ENCODE measurements at regions not wholly inside any gene's neighbourhood (a gene's known extent, or its start where the extent isn't known, plus 50 kb on each side); places are given as distances from the start of the nearest gene placed in this dataset.
A peak's percentile ranks its signal among the peaks of the same experiment; 100 is the strongest.

GRCh38 chr10:124324451-124324850 lies 94.3 kb downstream of the OAT start:
- no peak overlapping the region for H3K27ac ChIP-seq (ENCODE audit: low read depth, low read length)
- no peak overlapping the region for H4K91ac ChIP-seq (ENCODE audit: low read depth, low read length)
- no peak overlapping the region for H2BK120ac ChIP-seq (ENCODE audit: insufficient read depth, low read length, poor library complexity)
- H3K79me2 ChIP-seq (ENCODE audit: control insufficient read depth, insufficient read depth, low read length, poor library complexity), result no peaks in the 10 kb centered on the region
- no peak overlapping the region for H3K4ac ChIP-seq (ENCODE audit: low read depth, low read length)
- no peaks in the 10 kb centered on the region for H3K4me1 ChIP-seq (ENCODE audit: control insufficient read depth in 1 of 2, insufficient read depth in 2 of 2, low read length in 2 of 2)
- no peak overlapping the region for H3K18ac ChIP-seq (ENCODE audit: low read length)
- H3K4me2 ChIP-seq (ENCODE audit: low read length), result no peak overlapping the region
- no peak overlapping the region for H3K4me3 ChIP-seq (ENCODE audit: low read depth, low read length)
- no peak overlapping the region for H4K8ac ChIP-seq (ENCODE audit: low read depth, low read length)
- no peak overlapping the region for H2BK5ac ChIP-seq (ENCODE audit: low read depth, low read length, poor library complexity)
- no peak overlapping the region for H2BK12ac ChIP-seq (ENCODE audit: low read length)
- no CpG with 5 or more reads among the region's 6 CpGs for WGBS (ENCODE audit: extremely low coverage, insufficient coverage, insufficient read length)
- no peak overlapping the region for H3K23ac ChIP-seq (ENCODE audit: low read length)
- no peak overlapping the region for H2AK5ac ChIP-seq (ENCODE audit: low read length)
- H3K9ac ChIP-seq (ENCODE audit: low read length), result no peak overlapping the region
- H3K27me3 ChIP-seq (ENCODE audit: insufficient read depth, low read length), result no peaks in the 10 kb centered on the region
- no peak overlapping the region for H3K14ac ChIP-seq (ENCODE audit: low read length)
- no peaks in the 10 kb centered on the region for H3K79me1 ChIP-seq (ENCODE audit: low read length)
- H3K36me3 ChIP-seq (ENCODE audit: control insufficient read depth in 1 of 2, insufficient read depth in 2 of 2, low read length in 2 of 2), result no peaks in the 10 kb centered on the region
- no peak overlapping the region for H2AFZ ChIP-seq (ENCODE audit: insufficient read depth, low read length, poor library complexity)
- H4K12ac ChIP-seq (ENCODE audit: low read depth, low read length), result no peak overlapping the region
- H3K9me3 ChIP-seq (ENCODE audit: insufficient read depth, low read depth, low read length), result peaks cover 4% of the 10 kb centered on the region
- DNase-seq, result no peak

GRCh38 chr10:124323806-124324205 lies 94.9 kb downstream of the OAT start:
- Histone ChIP-seq H2BK12ac (ENCODE audit: low read length) (no peak overlapping the region), H3K4me3 (ENCODE audit: low read depth, low read length) (no peak overlapping the region), H2BK5ac (ENCODE audit: low read depth, low read length, poor library complexity) (no peak overlapping the region), H4K12ac (ENCODE audit: low read depth, low read length) (no peak overlapping the region), H3K23ac (ENCODE audit: low read length) (no peak overlapping the region), H2AK5ac (ENCODE audit: low read length) (no peak overlapping the region), H3K27ac (ENCODE audit: low read depth, low read length) (no peak overlapping the region), H3K14ac (ENCODE audit: low read length) (no peak overlapping the region), H3K4me1 (ENCODE audit: control insufficient read depth in 1 of 2, insufficient read depth in 2 of 2, low read length in 2 of 2) (no peaks in the 10 kb centered on the region), H3K27me3 (ENCODE audit: insufficient read depth, low read length) (no peaks in the 10 kb centered on the region), H3K36me3 (ENCODE audit: control insufficient read depth in 1 of 2, insufficient read depth in 2 of 2, low read length in 2 of 2) (no peaks in the 10 kb centered on the region), H3K18ac (ENCODE audit: low read length) (no peak overlapping the region), H3K9ac (ENCODE audit: low read length) (no peak overlapping the region), H3K4ac (ENCODE audit: low read depth, low read length) (no peak overlapping the region), H2AFZ (ENCODE audit: insufficient read depth, low read length, poor library complexity) (no peak overlapping the region), H4K91ac (ENCODE audit: low read depth, low read length) (no peak overlapping the region), H4K8ac (ENCODE audit: low read depth, low read length) (no peak overlapping the region), H3K79me2 (ENCODE audit: control insufficient read depth, insufficient read depth, low read length, poor library complexity) (no peaks in the 10 kb centered on the region), H2BK120ac (ENCODE audit: insufficient read depth, low read length, poor library complexity) (no peak overlapping the region), H3K9me3 (ENCODE audit: insufficient read depth, low read depth, low read length) (peaks cover 2% of the 10 kb centered on the region), H3K4me2 (ENCODE audit: low read length) (no peak overlapping the region), H3K79me1 (ENCODE audit: low read length) (no peaks in the 10 kb centered on the region)
- WGBS (ENCODE audit: extremely low coverage, insufficient coverage, insufficient read length), result no CpG with 5 or more reads among the region's 5 CpGs
- DNase-seq, result no peak

- no peak overlapping the region for H2BK12ac ChIP-seq (ENCODE audit: low read length)
- H2AK5ac ChIP-seq (ENCODE audit: low read length), result no peak overlapping the region
- H3K79me1 ChIP-seq (ENCODE audit: low read length), result no peaks in the 10 kb centered on the region
- H3K23ac ChIP-seq (ENCODE audit: low read length), result no peak overlapping the region
- no peak overlapping the region for H3K14ac ChIP-seq (ENCODE audit: low read length)
- H3K36me3 ChIP-seq (ENCODE audit: control insufficient read depth in 1 of 2, insufficient read depth in 2 of 2, low read length in 2 of 2), result no peaks in the 10 kb centered on the region
- no peak overlapping the region for H2BK120ac ChIP-seq (ENCODE audit: insufficient read depth, low read length, poor library complexity)
- H3K79me2 ChIP-seq (ENCODE audit: control insufficient read depth, insufficient read depth, low read length, poor library complexity), result no peaks in the 10 kb centered on the region
- no peak overlapping the region for H3K4ac ChIP-seq (ENCODE audit: low read depth, low read length)
- DNase-seq, result peak in 1 of 2 donors; percentile 9
- no peak overlapping the region for H3K9ac ChIP-seq (ENCODE audit: low read length)
- H2BK5ac ChIP-seq (ENCODE audit: low read depth, low read length, poor library complexity), result no peak overlapping the region
- H3K9me3 ChIP-seq (ENCODE audit: insufficient read depth, low read depth, low read length), result peaks cover 2% of the 10 kb centered on the region
- no peak overlapping the region for H4K8ac ChIP-seq (ENCODE audit: low read depth, low read length)
- WGBS (ENCODE audit: extremely low coverage, insufficient coverage, insufficient read length), result no CpG with 5 or more reads among the region's 11 CpGs
- H3K4me2 ChIP-seq (ENCODE audit: low read length), result no peak overlapping the region
- H3K27me3 ChIP-seq (ENCODE audit: insufficient read depth, low read length), result no peaks in the 10 kb centered on the region
- H3K4me3 ChIP-seq (ENCODE audit: low read depth, low read length), result no peak overlapping the region
- no peak overlapping the region for H3K18ac ChIP-seq (ENCODE audit: low read length)
- H3K27ac ChIP-seq (ENCODE audit: low read depth, low read length), result no peak overlapping the region
- H2AFZ ChIP-seq (ENCODE audit: insufficient read depth, low read length, poor library complexity), result no peak overlapping the region
- no peak overlapping the region for H4K12ac ChIP-seq (ENCODE audit: low read depth, low read length)
- H3K4me1 ChIP-seq (ENCODE audit: control insufficient read depth in 1 of 2, insufficient read depth in 2 of 2, low read length in 2 of 2), result no peaks in the 10 kb centered on the region
- H4K91ac ChIP-seq (ENCODE audit: low read depth, low read length), result no peak overlapping the region
Measured at GRCh38 chr10:124323111-124323725, 95.5 kb downstream of the OAT start.

GRCh38 chr10:124322191-124322980 lies 96.3 kb downstream of the OAT start:
- Histone ChIP-seq H3K4me1 (ENCODE audit: control insufficient read depth in 1 of 2, insufficient read depth in 2 of 2, low read length in 2 of 2) (no peaks in the 10 kb centered on the region), H2BK5ac (ENCODE audit: low read depth, low read length, poor library complexity) (no peak overlapping the region), H3K23ac (ENCODE audit: low read length) (no peak overlapping the region), H3K4me2 (ENCODE audit: low read length) (no peak overlapping the region), H3K4me3 (ENCODE audit: low read depth, low read length) (no peak overlapping the region), H3K4ac (ENCODE audit: low read depth, low read length) (no peak overlapping the region), H4K12ac (ENCODE audit: low read depth, low read length) (no peak overlapping the region), H4K8ac (ENCODE audit: low read depth, low read length) (no peak overlapping the region), H2AFZ (ENCODE audit: insufficient read depth, low read length, poor library complexity) (no peak overlapping the region), H3K18ac (ENCODE audit: low read length) (no peak overlapping the region), H2AK5ac (ENCODE audit: low read length) (no peak overlapping the region), H2BK120ac (ENCODE audit: insufficient read depth, low read length, poor library complexity) (no peak overlapping the region), H3K9me3 (ENCODE audit: insufficient read depth, low read depth, low read length) (peaks cover 2% of the 10 kb centered on the region), H3K79me2 (ENCODE audit: control insufficient read depth, insufficient read depth, low read length, poor library complexity) (no peaks in the 10 kb centered on the region), H2BK12ac (ENCODE audit: low read length) (no peak overlapping the region), H3K14ac (ENCODE audit: low read length) (no peak overlapping the region), H3K79me1 (ENCODE audit: low read length) (no peaks in the 10 kb centered on the region), H3K9ac (ENCODE audit: low read length) (no peak overlapping the region), H3K27ac (ENCODE audit: low read depth, low read length) (no peak overlapping the region), H3K27me3 (ENCODE audit: insufficient read depth, low read length) (no peaks in the 10 kb centered on the region), H3K36me3 (ENCODE audit: control insufficient read depth in 1 of 2, insufficient read depth in 2 of 2, low read length in 2 of 2) (no peaks in the 10 kb centered on the region), H4K91ac (ENCODE audit: low read depth, low read length) (no peak overlapping the region)
- WGBS (ENCODE audit: extremely low coverage, insufficient coverage, insufficient read length), result no CpG with 5 or more reads among the region's 18 CpGs
- no peak for DNase-seq
